ENCODE measurements at regions not wholly inside any gene's neighbourhood (a gene's known extent, or its start where the extent isn't known, plus 50 kb on each side); places are given as distances from the start of the nearest gene placed in this dataset.

DNA sequence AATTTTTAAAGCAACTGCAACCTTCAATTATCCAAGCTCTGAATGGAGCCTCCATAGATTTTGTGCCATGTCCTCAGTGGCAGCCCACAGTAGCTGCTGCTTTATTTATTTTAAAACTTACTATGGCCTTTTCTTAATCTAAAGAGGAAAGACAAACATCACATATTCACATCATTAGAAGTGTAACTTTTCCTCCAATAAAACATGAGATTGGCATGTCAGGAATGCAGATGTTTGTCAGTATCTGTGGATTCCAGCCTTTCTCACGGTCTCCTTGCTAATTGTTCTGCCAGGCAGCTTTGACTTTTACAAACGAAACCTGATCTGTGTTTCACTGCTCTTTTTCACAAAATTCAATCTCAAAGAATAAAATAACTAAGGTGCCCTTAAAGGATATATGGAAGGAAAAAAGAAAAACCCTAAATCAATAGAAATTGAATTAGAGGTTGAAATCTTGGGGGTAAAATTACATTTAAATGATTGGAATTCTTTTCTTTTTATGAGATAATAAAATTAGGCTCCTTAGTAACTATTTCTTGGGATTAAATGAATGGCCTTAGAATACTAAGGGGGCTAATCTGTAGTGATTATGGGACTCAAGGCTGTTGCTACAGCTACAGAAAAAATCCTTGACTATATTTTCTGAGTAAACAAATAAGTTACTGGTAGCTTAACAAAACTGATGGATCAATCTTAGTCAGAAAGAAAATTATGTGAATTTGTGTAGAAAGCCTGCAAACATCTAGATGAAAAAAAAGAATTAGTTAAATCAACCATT is 151.3 kb downstream of the RTL9 start:
- no peak overlapping the region for H3K4me2 ChIP-seq (ENCODE audit: low read depth, low read length, poor library complexity, severe bottlenecking)
- H4K20me1 ChIP-seq (ENCODE audit: insufficient read depth, low read length, poor library complexity, severe bottlenecking): no peaks in the 10 kb centered on the region
- H3K36me3 ChIP-seq (ENCODE audit: insufficient read depth, low read length): no peaks in the 10 kb centered on the region
- no peak overlapping the region for H3K9ac ChIP-seq (ENCODE audit: low read depth, low read length, poor library complexity, severe bottlenecking)
- no peaks in the 10 kb centered on the region for H3K4me1 ChIP-seq (ENCODE audit: insufficient read depth, low read length, poor library complexity, severe bottlenecking)
- H3K79me2 ChIP-seq (ENCODE audit: insufficient read depth, low read length): no peaks in the 10 kb centered on the region
- H3K9me3 ChIP-seq (ENCODE audit: insufficient read depth, low read depth, low read length): no peaks in the 10 kb centered on the region
- TF ChIP-seq EZH2phosphoT487 (IDR thresholded peaks at IDR 0.05; ENCODE audit: borderline replicate concordance) (no peak), CTCF (conservative IDR thresholded peaks at IDR 0.05; ENCODE audit: low read length) (no peak)
- no peak overlapping the region for H2AFZ ChIP-seq (ENCODE audit: low read length)
- no peaks in the 10 kb centered on the region for H3F3A ChIP-seq (ENCODE audit: low read depth)
- no peak overlapping the region for H3K4me3 ChIP-seq (ENCODE audit: low read length, poor library complexity, severe bottlenecking)
- no peaks in the 10 kb centered on the region for H3K9me2 ChIP-seq (replicated peaks; ENCODE audit: low read depth, low read length)
- no peaks in the 10 kb centered on the region for H3K27me3 ChIP-seq (ENCODE audit: insufficient read depth, low read length, poor library complexity, severe bottlenecking)

DNA sequence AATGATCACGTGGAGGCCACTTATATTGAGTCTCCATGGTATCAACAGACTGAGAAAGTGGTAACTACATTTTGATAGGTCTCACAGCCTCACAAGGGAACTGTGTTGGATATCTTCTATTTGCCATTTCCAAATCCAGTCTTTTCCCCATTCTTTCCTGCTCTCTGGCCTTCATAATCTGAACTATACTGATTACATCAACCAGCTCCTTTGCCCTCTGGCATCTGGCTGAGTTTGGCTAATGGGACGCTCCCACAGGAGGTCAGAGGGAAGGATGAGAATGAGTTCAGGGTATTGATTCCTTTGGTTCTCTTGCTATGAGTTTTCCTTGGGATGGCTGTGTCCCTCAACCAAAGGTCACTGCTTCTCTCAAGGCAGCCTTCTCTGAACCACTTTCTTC is 152.6 kb downstream of the RTL9 start:
- Histone ChIP-seq H3K9ac (ENCODE audit: low read depth, low read length, poor library complexity, severe bottlenecking) (no peak overlapping the region), H3K79me2 (ENCODE audit: insufficient read depth, low read length) (no peaks in the 10 kb centered on the region), H2AFZ (ENCODE audit: low read length) (no peak overlapping the region), H3K9me2 (replicated peaks; ENCODE audit: low read depth, low read length) (no peaks in the 10 kb centered on the region), H4K20me1 (ENCODE audit: insufficient read depth, low read length, poor library complexity, severe bottlenecking) (no peaks in the 10 kb centered on the region), H3K27me3 (ENCODE audit: insufficient read depth, low read length, poor library complexity, severe bottlenecking) (no peaks in the 10 kb centered on the region), H3K4me2 (ENCODE audit: low read depth, low read length, poor library complexity, severe bottlenecking) (no peak overlapping the region), H3F3A (ENCODE audit: low read depth) (no peaks in the 10 kb centered on the region), H3K4me1 (ENCODE audit: insufficient read depth, low read length, poor library complexity, severe bottlenecking) (no peaks in the 10 kb centered on the region), H3K36me3 (ENCODE audit: insufficient read depth, low read length) (no peaks in the 10 kb centered on the region), H3K4me3 (ENCODE audit: low read length, poor library complexity, severe bottlenecking) (no peak overlapping the region), H3K9me3 (ENCODE audit: insufficient read depth, low read depth, low read length) (no peaks in the 10 kb centered on the region)
- TF ChIP-seq CTCF (conservative IDR thresholded peaks at IDR 0.05; ENCODE audit: low read length) (no peak), EZH2phosphoT487 (IDR thresholded peaks at IDR 0.05; ENCODE audit: borderline replicate concordance) (no peak)

- Histone ChIP-seq H3K9me2 (replicated peaks; ENCODE audit: low read depth, low read length) (no peaks in the 10 kb centered on the region), H3K4me2 (ENCODE audit: low read depth, low read length, poor library complexity, severe bottlenecking) (no peak overlapping the region), H3K79me2 (ENCODE audit: insufficient read depth, low read length) (no peaks in the 10 kb centered on the region), H3K4me3 (ENCODE audit: low read length, poor library complexity, severe bottlenecking) (no peak overlapping the region), H3K36me3 (ENCODE audit: insufficient read depth, low read length) (no peaks in the 10 kb centered on the region), H2AFZ (ENCODE audit: low read length) (no peak overlapping the region), H4K20me1 (ENCODE audit: insufficient read depth, low read length, poor library complexity, severe bottlenecking) (no peaks in the 10 kb centered on the region), H3K9ac (ENCODE audit: low read depth, low read length, poor library complexity, severe bottlenecking) (no peak overlapping the region), H3K4me1 (ENCODE audit: insufficient read depth, low read length, poor library complexity, severe bottlenecking) (no peaks in the 10 kb centered on the region), H3F3A (ENCODE audit: low read depth) (no peaks in the 10 kb centered on the region), H3K9me3 (ENCODE audit: insufficient read depth, low read depth, low read length) (no peaks in the 10 kb centered on the region), H3K27me3 (ENCODE audit: insufficient read depth, low read length, poor library complexity, severe bottlenecking) (no peaks in the 10 kb centered on the region)
- no peak for TF ChIP-seq EZH2phosphoT487 (IDR thresholded peaks at IDR 0.05; ENCODE audit: borderline replicate concordance)
- no peak for TF ChIP-seq CTCF (conservative IDR thresholded peaks at IDR 0.05; ENCODE audit: low read length)
Measured at GRCh38 chrX:110512341-110512740, 153.7 kb downstream of the RTL9 start.

Measured in Loucy (cell line).